ENCODE measurements at regions not wholly inside any gene's neighbourhood (a gene's known extent, or its start where the extent isn't known, plus 50 kb on each side); places are given as distances from the start of the nearest gene placed in this dataset.
"Not testable (repeated sequence)": the region's sequence is repeated elsewhere in the genome, so short reads cannot be mapped to it uniquely, and the experiment has no call there.

GRCh38 chr20:22055981-22056380 is 350.5 kb downstream of the PAX1 start:
- no peak overlapping the region for H3K4me3 ChIP-seq
- no peak for TF ChIP-seq CTCF (IDR thresholded peaks at IDR 0.05)
- H3K27ac ChIP-seq = no peak overlapping the region
- no peak for DNase-seq (ENCODE audit: low spot score)

- TF ChIP-seq CTCF (IDR thresholded peaks at IDR 0.05) = no peak
- Histone ChIP-seq H3K27ac (no peak overlapping the region), H3K4me3 (no peak overlapping the region)
- no peak for DNase-seq (ENCODE audit: low spot score)
Observed at GRCh38 chr20:22052025-22052650, 346.7 kb downstream of the PAX1 start.

GRCh38 chr20:22045956-22046507 is 340.6 kb downstream of the PAX1 start:
- not testable (repeated sequence) for DNase-seq (ENCODE audit: low spot score); H3K4me3 ChIP-seq; H3K27ac ChIP-seq

- no peak for TF ChIP-seq CTCF (IDR thresholded peaks at IDR 0.05)
- no peak overlapping the region for H3K27ac ChIP-seq
- DNase-seq (ENCODE audit: low spot score) = no peak
- no peak overlapping the region for H3K4me3 ChIP-seq
Observed at GRCh38 chr20:22027423-22027822, 322.0 kb downstream of the PAX1 start.

- Histone ChIP-seq H3K4me3 (no peak overlapping the region), H3K27ac (no peak overlapping the region)
- TF ChIP-seq CTCF (IDR thresholded peaks at IDR 0.05) = no peak
- no peak for DNase-seq (ENCODE audit: low spot score)
Observed at GRCh38 chr20:22020201-22020600, 314.7 kb downstream of the PAX1 start.

- no peak for TF ChIP-seq CTCF (IDR thresholded peaks at IDR 0.05)
- no peak for DNase-seq (ENCODE audit: low spot score)
- no peak overlapping the region for H3K4me3 ChIP-seq
- H3K27ac ChIP-seq = no peak overlapping the region
Observed at GRCh38 chr20:22008456-22008855, 303.0 kb downstream of the PAX1 start.

- H3K27ac ChIP-seq = no peak overlapping the region
- no peak overlapping the region for H3K4me3 ChIP-seq
- no peak for TF ChIP-seq CTCF (IDR thresholded peaks at IDR 0.05)
- DNase-seq (ENCODE audit: low spot score) = no peak
Observed at GRCh38 chr20:22006306-22006705, 300.8 kb downstream of the PAX1 start.

Measured in coronary artery (tissue), 2 donors.